T47D (cell line): ENCODE measurements at regions not wholly inside any gene's neighbourhood (a gene's known extent, or its start where the extent isn't known, plus 50 kb on each side); places are given as distances from the start of the nearest gene placed in this dataset.

Experiments
- DNase-seq, 2 experiments: peaks; one replicate each; pipeline versions ENCODE4 v3.0.0 to v3.0.0-alpha.2; 2011 to 2012; ENCODE audit warnings: low read depth in 1 of 2, low spot score in 1 of 2
- JUND ChIP-seq: IDR thresholded peaks from 2 replicates; pipeline ENCODE4 v1.6.1; 2012; ENCODE audit warnings: low read depth
- in situ Hi-C: cut with HindIII; loops from 2 replicates; pipeline ENCODE4 v1.10.0; 2016; ENCODE audit warnings: low sequenced_read_pairs, low pct_unique_long_range_greater_than_20kb

- TF ChIP-seq JUND, result no peak
- in situ Hi-C loops, result no loop called here
- no peak for DNase-seq
These were observed 261.4 kb downstream of the KCNA4 start for GRCh38 chr11:29755474-29755873.

- DNase-seq, result no peak
- in situ Hi-C loops, result no loop called here
- TF ChIP-seq JUND, result no peak
These were observed 265.2 kb downstream of the KCNA4 start for GRCh38 chr11:29751618-29752017.

- no peak for TF ChIP-seq JUND
- in situ Hi-C loops, result no loop called here
- no peak for DNase-seq
These were observed 266.4 kb downstream of the KCNA4 start for GRCh38 chr11:29750392-29750791.

- DNase-seq, result no peak
- in situ Hi-C loops, result no loop called here
- TF ChIP-seq JUND, result no peak
These were observed 282.5 kb downstream of the KCNA4 start for GRCh38 chr11:29734287-29734686.

GRCh38 chr11:29713831-29714320 lies 303.0 kb downstream of the KCNA4 start:
- DNase-seq, result no peak
- in situ Hi-C loops, result no loop called here
- no peak for TF ChIP-seq JUND

GRCh38 chr11:29712616-29713015 lies 304.2 kb downstream of the KCNA4 start:
- no peak for TF ChIP-seq JUND
- no peak for DNase-seq
- in situ Hi-C loops, result no loop called here

- no peak for TF ChIP-seq JUND
- in situ Hi-C loops, result no loop called here
- no peak for DNase-seq
These were observed 308.9 kb downstream of the KCNA4 start for GRCh38 chr11:29707924-29708323.

GRCh38 chr11:29685361-29685760 lies 331.5 kb downstream of the KCNA4 start:
- no peak for DNase-seq
- TF ChIP-seq JUND, result no peak
- in situ Hi-C loops, result no loop called here

- in situ Hi-C loops, result no loop called here
- no peak for TF ChIP-seq JUND
- DNase-seq, result no peak
These were observed 334.0 kb downstream of the KCNA4 start for GRCh38 chr11:29682856-29683255.

GRCh38 chr11:29679996-29680395 lies 336.8 kb downstream of the KCNA4 start:
- DNase-seq, result no peak
- in situ Hi-C loops, result no loop called here
- TF ChIP-seq JUND, result no peak

- DNase-seq, result no peak
- no peak for TF ChIP-seq JUND
- in situ Hi-C loops, result no loop called here
These were observed 339.8 kb downstream of the KCNA4 start for GRCh38 chr11:29676993-29677392.

- TF ChIP-seq JUND, result no peak
- no peak for DNase-seq
- in situ Hi-C loops, result no loop called here
These were observed 347.5 kb downstream of the KCNA4 start for GRCh38 chr11:29669310-29669709.

GRCh38 chr11:29657709-29658108 lies 359.1 kb downstream of the KCNA4 start:
- in situ Hi-C loops, result no loop called here
- TF ChIP-seq JUND, result no peak

GRCh38 chr11:29656597-29656996 lies 360.2 kb downstream of the KCNA4 start:
- no peak for TF ChIP-seq JUND
- DNase-seq, result no peak
- in situ Hi-C loops, result no loop called here

More at GRCh38 chr11:29657709-29658108, 359.1 kb downstream of the KCNA4 start:
- no peak for DNase-seq
